ENCODE measurements at regions not wholly inside any gene's neighbourhood (a gene's known extent, or its start where the extent isn't known, plus 50 kb on each side); places are given as distances from the start of the nearest gene placed in this dataset.

GRCh38 chr6:140039364-140039763, 664.9 kb upstream of the CITED2 start:
- no peak for ATAC-seq (replicated peaks)
- Mint-ChIP-seq H3K4me3 (no peak overlapping the region), H3K27ac (no peak overlapping the region), H3K9me3 (no peaks in the 10 kb centered on the region), H3K27me3 (no peaks in the 10 kb centered on the region), H3K36me3 (no peaks in the 10 kb centered on the region), H3K4me1 (peaks cover 3 to 11% of the 10 kb centered on the region in 2 donors)
- DNase-seq = no peak

GRCh38 chr6:140036196-140036595, 661.7 kb upstream of the CITED2 start:
- Mint-ChIP-seq H3K27ac (no peak overlapping the region), H3K9me3 (no peaks in the 10 kb centered on the region), H3K4me3 (no peak overlapping the region), H3K4me1 (no peaks in the 10 kb centered on the region), H3K36me3 (no peaks in the 10 kb centered on the region), H3K27me3 (peaks cover 0 to 4% of the 10 kb centered on the region in 2 donors)
- ATAC-seq (replicated peaks) = no peak
- no peak for DNase-seq

GRCh38 chr6:140032189-140032588, 657.7 kb upstream of the CITED2 start:
- Mint-ChIP-seq H3K36me3 (peaks cover 0 to under 1% of the 10 kb centered on the region in 2 donors), H3K4me1 (no peaks in the 10 kb centered on the region), H3K27ac (no peak overlapping the region), H3K9me3 (peaks cover 6 to 11% of the 10 kb centered on the region in 2 donors), H3K4me3 (no peak overlapping the region), H3K27me3 (peaks cover 6 to 14% of the 10 kb centered on the region in 2 donors)
- DNase-seq (no peak), ATAC-seq (replicated peaks) (no peak)

GRCh38 chr6:140029551-140029950, 655.1 kb upstream of the CITED2 start:
- H3K4me3 Mint-ChIP-seq = no peak overlapping the region
- no peak for DNase-seq
- peaks cover 6 to 16% of the 10 kb centered on the region in 2 donors for H3K27me3 Mint-ChIP-seq
- H3K4me1 Mint-ChIP-seq = no peaks in the 10 kb centered on the region
- H3K27ac Mint-ChIP-seq = no peak overlapping the region
- ATAC-seq (replicated peaks) = no peak
- peaks cover 7 to 11% of the 10 kb centered on the region in 2 donors for H3K9me3 Mint-ChIP-seq
- H3K36me3 Mint-ChIP-seq = peaks cover 0 to 1% of the 10 kb centered on the region in 2 donors

- peaks cover 7 to 11% of the 10 kb centered on the region in 2 donors for H3K9me3 Mint-ChIP-seq
- no peak overlapping the region for H3K27ac Mint-ChIP-seq
- ATAC-seq (replicated peaks) (no peak), DNase-seq (no peak)
- no peaks in the 10 kb centered on the region for H3K4me1 Mint-ChIP-seq
- H3K36me3 Mint-ChIP-seq = peaks cover 0 to 1% of the 10 kb centered on the region in 2 donors
- H3K4me3 Mint-ChIP-seq = no peak overlapping the region
- peaks cover 6 to 16% of the 10 kb centered on the region in 2 donors for H3K27me3 Mint-ChIP-seq
Observed at GRCh38 chr6:140027219-140027618, 652.8 kb upstream of the CITED2 start.

GRCh38 chr6:140026546-140026945, 652.1 kb upstream of the CITED2 start:
- Mint-ChIP-seq H3K4me3 (no peak overlapping the region), H3K27me3 (peaks cover 6 to 16% of the 10 kb centered on the region in 2 donors), H3K36me3 (peaks cover 0 to 1% of the 10 kb centered on the region in 2 donors), H3K9me3 (peaks cover 7 to 12% of the 10 kb centered on the region in 2 donors), H3K4me1 (no peaks in the 10 kb centered on the region), H3K27ac (no peak overlapping the region)
- no peak for DNase-seq
- ATAC-seq (replicated peaks) = no peak

GRCh38 chr6:140025171-140025570, 650.7 kb upstream of the CITED2 start:
- Mint-ChIP-seq H3K4me1 (peaks cover 0 to 7% of the 10 kb centered on the region in 2 donors), H3K27me3 (peaks cover 6 to 10% of the 10 kb centered on the region in 2 donors), H3K9me3 (peaks cover 15 to 21% of the 10 kb centered on the region in 2 donors), H3K27ac (no peak overlapping the region), H3K4me3 (no peak overlapping the region), H3K36me3 (peaks cover 0 to 8% of the 10 kb centered on the region in 2 donors)
- no peak for DNase-seq
- ATAC-seq (replicated peaks) = no peak

- DNase-seq (no peak), ATAC-seq (replicated peaks) (no peak)
- no peak overlapping the region for H3K4me3 Mint-ChIP-seq
Observed at GRCh38 chr6:140020207-140020791, 645.9 kb upstream of the CITED2 start.

GRCh38 chr6:140018588-140018987, 644.1 kb upstream of the CITED2 start:
- peaks cover 0 to 6% of the 10 kb centered on the region in 2 donors for H3K36me3 Mint-ChIP-seq
- H3K27ac Mint-ChIP-seq = no peak overlapping the region
- peaks cover 0 to 7% of the 10 kb centered on the region in 2 donors for H3K27me3 Mint-ChIP-seq
- ATAC-seq (replicated peaks) (no peak), DNase-seq (no peak)
- peaks cover 16 to 17% of the 10 kb centered on the region in 2 donors for H3K9me3 Mint-ChIP-seq
- H3K4me3 Mint-ChIP-seq = no peak overlapping the region
- peaks cover 0 to 7% of the 10 kb centered on the region in 2 donors for H3K4me1 Mint-ChIP-seq

More at GRCh38 chr6:140020207-140020791, 645.9 kb upstream of the CITED2 start:
- H3K36me3 Mint-ChIP-seq = peaks cover 0 to 6% of the 10 kb centered on the region in 2 donors
- peaks cover 16 to 17% of the 10 kb centered on the region in 2 donors for H3K9me3 Mint-ChIP-seq
- peaks cover 0 to 7% of the 10 kb centered on the region in 2 donors for H3K4me1 Mint-ChIP-seq
- peaks cover 0 to 7% of the 10 kb centered on the region in 2 donors for H3K27me3 Mint-ChIP-seq
- no peak overlapping the region for H3K27ac Mint-ChIP-seq

GRCh38 chr6:140017470-140017869, 643.0 kb upstream of the CITED2 start:
- Mint-ChIP-seq H3K27ac (no peak overlapping the region), H3K36me3 (peaks cover 0 to 6% of the 10 kb centered on the region in 2 donors), H3K4me1 (peaks cover 0 to 7% of the 10 kb centered on the region in 2 donors), H3K27me3 (peaks cover 0 to 7% of the 10 kb centered on the region in 2 donors), H3K4me3 (no peak overlapping the region), H3K9me3 (peaks cover 16 to 17% of the 10 kb centered on the region in 2 donors)
- ATAC-seq (replicated peaks) (no peak), DNase-seq (no peak)

GRCh38 chr6:140012150-140012549, 637.7 kb upstream of the CITED2 start:
- H3K27me3 Mint-ChIP-seq = peaks cover 0 to 7% of the 10 kb centered on the region in 2 donors
- H3K36me3 Mint-ChIP-seq = no peaks in the 10 kb centered on the region
- DNase-seq (no peak), ATAC-seq (replicated peaks) (no peak)
- H3K9me3 Mint-ChIP-seq = peaks cover 0 to 4% of the 10 kb centered on the region in 2 donors
- peaks cover 0 to 5% of the 10 kb centered on the region in 2 donors for H3K4me1 Mint-ChIP-seq
- no peak overlapping the region for H3K27ac Mint-ChIP-seq
- H3K4me3 Mint-ChIP-seq = no peak overlapping the region

- peaks cover 0 to 5% of the 10 kb centered on the region in 2 donors for H3K4me1 Mint-ChIP-seq
- peaks cover 0 to 4% of the 10 kb centered on the region in 2 donors for H3K9me3 Mint-ChIP-seq
- no peak for ATAC-seq (replicated peaks)
- H3K27me3 Mint-ChIP-seq = peaks cover 0 to 4% of the 10 kb centered on the region in 2 donors
- H3K27ac Mint-ChIP-seq = no peak overlapping the region
- DNase-seq = no peak
- H3K4me3 Mint-ChIP-seq = no peak overlapping the region
- no peaks in the 10 kb centered on the region for H3K36me3 Mint-ChIP-seq
Observed at GRCh38 chr6:140011537-140011936, 637.1 kb upstream of the CITED2 start.

GRCh38 chr6:140009286-140009685, 634.8 kb upstream of the CITED2 start:
- ATAC-seq (replicated peaks) (no peak), DNase-seq (no peak)
- Mint-ChIP-seq H3K4me3 (no peak overlapping the region), H3K36me3 (no peaks in the 10 kb centered on the region), H3K4me1 (peaks cover 0 to 5% of the 10 kb centered on the region in 2 donors), H3K9me3 (peaks cover 0 to 4% of the 10 kb centered on the region in 2 donors), H3K27me3 (no peaks in the 10 kb centered on the region), H3K27ac (no peak overlapping the region)

GRCh38 chr6:140007525-140007924, 633.1 kb upstream of the CITED2 start:
- H3K36me3 Mint-ChIP-seq = no peaks in the 10 kb centered on the region
- ATAC-seq (replicated peaks) (no peak), DNase-seq (no peak)
- H3K4me1 Mint-ChIP-seq = peaks cover 0 to 5% of the 10 kb centered on the region in 2 donors
- no peak overlapping the region for H3K4me3 Mint-ChIP-seq
- H3K9me3 Mint-ChIP-seq = peaks cover 0 to 4% of the 10 kb centered on the region in 2 donors
- H3K27ac Mint-ChIP-seq = no peak overlapping the region
- no peaks in the 10 kb centered on the region for H3K27me3 Mint-ChIP-seq

GRCh38 chr6:140003217-140003616, 628.8 kb upstream of the CITED2 start:
- H3K4me3 Mint-ChIP-seq = no peak overlapping the region

More at GRCh38 chr6:140003217-140003616, 628.8 kb upstream of the CITED2 start:
- H3K27me3 Mint-ChIP-seq = no peaks in the 10 kb centered on the region
- H3K27ac Mint-ChIP-seq = no peak overlapping the region
- DNase-seq (no peak), ATAC-seq (replicated peaks) (no peak)
- H3K4me1 Mint-ChIP-seq = no peaks in the 10 kb centered on the region
- H3K9me3 Mint-ChIP-seq = peaks cover 0 to 4% of the 10 kb centered on the region in 2 donors
- no peaks in the 10 kb centered on the region for H3K36me3 Mint-ChIP-seq

Data from stimulated activated naive B cell treated with anti-CD40 and anti-IgM and Interleukin-4, amounts not matched to agents 10 μg/mL and 1 μg/mL and 100 μg/mL, for 72 hours (primary cell).